GM19035 (cell line): ENCODE measurements at regions not wholly inside any gene's neighbourhood (a gene's known extent, or its start where the extent isn't known, plus 50 kb on each side); places are given as distances from the start of the nearest gene placed in this dataset.
A peak's percentile ranks its signal among the peaks of the same experiment; 100 is the strongest.

ENCODE experiments used
- ATAC-seq: cut with Tn5 transposase; IDR thresholded peaks from one replicate; pipeline ENCODE4 v1.9.1; 2021; ENCODE audit not compliant: unreplicated experiment

DNA sequence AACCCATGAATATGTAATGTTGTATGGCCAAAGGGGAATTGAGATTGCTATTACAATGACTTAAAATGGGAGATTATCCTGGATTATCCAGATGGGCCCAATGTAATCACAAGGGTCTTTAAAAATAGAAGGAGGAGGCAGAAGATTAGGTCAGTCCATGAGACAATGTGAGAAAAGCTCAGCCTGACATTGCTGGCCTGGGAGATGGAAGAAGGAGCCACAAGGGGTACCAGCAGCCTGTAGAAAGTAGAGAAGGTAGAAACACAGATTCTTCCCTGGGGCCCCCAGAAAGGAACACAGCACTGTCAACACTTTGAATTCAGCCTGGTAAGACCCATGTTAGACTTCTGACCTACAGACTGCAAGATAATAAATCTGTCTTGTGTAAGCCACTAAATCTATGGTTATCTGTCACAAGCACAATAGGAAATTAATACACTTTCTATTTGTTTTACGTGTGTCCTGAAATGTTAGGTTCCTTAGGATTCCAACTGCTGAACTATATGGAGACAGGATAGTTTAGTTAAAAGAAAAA lies 132.9 kb upstream of the SERP2 start:
- no peak for ATAC-seq

DNA sequence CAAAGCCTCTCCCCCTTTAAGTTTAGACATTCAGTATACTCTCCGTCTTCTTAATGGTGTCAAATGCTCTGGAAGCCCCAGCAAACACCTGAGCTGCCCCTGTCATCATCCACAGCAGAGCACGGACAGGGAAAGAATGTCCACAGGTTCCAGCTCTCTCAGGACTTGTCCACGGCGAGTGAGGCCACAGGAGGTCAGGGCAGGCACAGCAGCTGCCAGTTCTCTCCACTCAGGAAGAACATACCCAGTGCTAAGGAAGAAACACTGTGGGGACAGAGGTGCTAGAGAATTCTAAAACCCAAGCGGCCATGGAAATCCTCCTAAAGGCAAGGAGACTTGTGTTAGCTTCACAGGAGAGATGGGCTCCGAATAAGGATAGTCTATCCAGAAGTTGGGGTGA lies 132.0 kb upstream of the SERP2 start:
- ATAC-seq = no peak

DNA sequence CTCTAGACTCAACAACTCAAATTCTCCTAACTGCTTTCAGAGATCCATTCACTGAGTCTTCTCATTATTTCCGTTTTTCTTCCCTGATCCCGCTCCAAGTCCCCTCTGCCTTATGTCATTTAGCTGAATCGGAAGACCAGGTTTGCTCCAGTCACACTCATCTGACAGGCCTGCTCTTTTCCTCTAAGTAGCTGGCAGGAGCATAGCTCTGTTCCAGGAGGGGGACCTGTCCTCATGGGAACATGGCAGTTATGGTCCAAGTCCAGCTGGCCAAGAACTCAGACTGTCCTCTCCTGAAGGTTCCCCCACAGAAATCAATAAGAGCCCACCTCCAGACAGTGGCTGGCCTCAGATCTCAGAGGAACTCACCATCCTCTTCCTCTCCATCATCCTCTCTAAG lies 130.9 kb upstream of the SERP2 start:
- no peak for ATAC-seq

DNA sequence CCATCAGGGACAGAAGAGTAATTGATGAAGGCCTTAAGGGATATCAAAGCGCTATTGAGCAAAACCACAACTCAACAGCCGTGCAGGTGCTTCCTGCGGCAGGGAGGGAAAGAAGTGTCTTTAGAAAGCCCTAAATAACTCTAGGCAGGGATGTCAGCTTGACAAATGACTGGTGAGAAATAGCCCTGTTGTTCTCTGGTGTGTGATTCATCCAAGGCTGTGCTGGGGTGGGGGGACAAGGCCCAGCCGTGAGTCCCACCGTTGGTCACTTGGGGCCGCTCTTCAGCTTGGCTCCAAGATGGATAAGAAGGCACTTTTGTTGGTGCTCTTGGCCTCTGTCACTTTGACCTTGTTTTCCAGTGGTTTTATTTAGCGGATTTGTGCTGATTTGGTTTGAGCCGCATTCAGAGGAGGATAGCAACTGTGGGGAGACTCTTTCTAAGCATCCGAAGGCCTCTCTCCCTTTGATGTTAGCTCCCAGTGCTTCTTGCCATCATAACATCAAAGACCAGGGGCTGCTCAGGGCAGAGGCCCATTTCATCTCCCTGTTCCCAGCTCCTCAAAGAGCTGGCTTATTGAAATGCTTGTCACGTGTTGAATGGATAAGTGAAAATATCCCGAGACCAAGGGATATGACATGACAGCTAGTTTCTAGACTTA lies 130.3 kb upstream of the SERP2 start:
- no peak for ATAC-seq

DNA sequence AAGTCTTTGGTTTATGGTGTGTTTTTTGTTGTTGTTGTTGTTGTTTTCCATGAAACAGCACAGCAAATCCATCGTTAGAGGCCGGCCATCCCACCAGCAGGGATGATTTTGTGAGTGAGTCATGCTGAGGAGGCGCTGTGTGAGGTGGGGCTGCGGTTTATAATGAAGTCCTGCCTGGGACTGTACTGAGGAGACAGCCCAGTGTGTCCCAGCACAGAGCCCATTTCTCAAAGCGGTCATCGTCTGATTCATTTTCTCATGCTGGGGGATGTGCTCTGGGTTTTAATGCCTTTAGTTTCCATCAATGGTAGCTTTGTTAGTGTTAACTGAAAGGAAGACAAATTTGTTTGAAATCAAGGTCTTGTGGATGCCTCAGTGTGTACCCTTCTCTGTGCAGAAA lies 129.3 kb upstream of the SERP2 start:
- no peak for ATAC-seq

DNA sequence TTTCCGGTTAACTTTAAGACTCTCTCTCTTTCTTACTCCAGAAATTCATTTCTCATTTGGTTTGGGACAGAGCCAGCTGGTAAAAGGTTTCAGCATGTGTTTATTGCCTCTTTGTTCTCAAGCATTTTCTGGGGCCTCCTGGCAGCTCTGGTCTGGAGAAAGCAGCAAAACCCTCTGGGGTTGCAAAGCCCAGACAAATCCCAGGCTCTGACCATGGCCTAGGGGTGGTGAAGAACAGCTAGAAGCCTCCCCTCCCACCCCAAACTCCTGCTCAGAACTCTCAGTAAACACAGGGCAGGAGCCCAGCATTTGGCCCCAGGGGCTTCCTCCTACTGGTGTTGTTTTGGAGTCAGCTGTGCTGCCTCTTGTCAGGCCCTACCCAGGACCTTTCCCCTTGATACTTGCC lies 124.2 kb upstream of the SERP2 start:
- no peak for ATAC-seq

DNA sequence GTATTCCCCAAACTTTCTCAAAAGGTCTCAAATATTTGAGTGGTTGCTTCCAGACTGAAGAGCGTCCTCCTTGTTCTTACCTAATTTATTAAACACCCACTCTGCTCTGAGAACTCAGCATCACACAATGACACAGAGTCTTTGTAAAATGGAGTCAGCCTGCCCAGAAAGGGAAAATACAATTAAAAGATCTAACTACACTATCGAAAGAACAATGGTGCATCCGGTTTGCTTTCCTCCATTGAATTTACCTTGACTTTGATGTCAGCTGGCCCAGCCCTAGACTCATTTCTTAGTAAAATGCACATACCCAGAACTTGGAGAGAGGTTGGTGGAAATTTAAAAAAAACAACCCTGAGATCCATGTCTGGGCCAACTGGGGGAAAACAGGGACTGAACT lies 120.7 kb upstream of the SERP2 start:
- no peak for ATAC-seq

DNA sequence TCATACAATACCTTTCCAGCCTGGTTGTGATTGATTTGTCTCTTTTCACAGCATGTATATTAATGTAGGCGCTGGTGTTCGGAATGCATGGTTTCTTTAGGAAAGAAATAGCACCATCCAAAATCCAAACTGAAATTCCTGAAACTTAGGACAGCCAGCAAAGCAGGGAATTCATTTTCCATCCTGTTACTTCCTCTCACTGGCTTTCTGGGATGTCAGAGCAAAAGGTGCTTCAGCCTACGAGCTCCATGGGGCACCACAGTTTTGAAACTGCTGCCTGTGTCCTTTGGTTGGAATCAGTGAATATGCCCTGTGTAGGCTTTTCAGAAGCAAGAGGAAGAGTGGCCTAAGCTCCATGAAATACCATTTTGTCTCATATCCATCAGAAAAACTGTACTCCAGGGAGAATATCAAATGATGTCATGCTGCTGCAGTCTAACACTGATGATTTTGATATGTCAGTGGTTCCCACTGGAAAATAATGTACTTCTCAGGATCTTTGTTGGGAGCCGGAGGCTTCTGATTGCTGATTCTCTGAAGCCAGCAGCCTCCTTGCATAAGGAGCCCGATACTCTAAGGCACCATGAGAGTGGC lies 117.8 kb upstream of the SERP2 start:
- ATAC-seq = no peak

DNA sequence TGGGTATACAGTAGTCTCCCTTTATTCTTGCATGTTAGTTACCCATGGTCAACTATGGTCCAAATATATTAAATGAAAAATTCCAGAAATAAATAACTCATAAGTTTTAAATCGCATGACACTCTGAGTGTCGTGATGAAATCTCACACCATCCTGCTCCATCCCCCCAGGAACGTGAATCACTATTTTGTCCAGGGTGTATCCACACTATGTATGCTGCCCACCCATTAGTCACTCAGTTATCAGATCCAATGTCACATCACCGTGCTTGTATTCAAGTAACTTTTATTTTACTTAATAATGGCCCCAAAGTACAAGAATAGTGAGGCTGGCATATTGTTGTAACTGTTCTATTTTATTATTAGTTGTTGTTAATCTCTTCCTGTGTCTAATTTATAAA lies 115.8 kb upstream of the SERP2 start:
- no peak for ATAC-seq

DNA sequence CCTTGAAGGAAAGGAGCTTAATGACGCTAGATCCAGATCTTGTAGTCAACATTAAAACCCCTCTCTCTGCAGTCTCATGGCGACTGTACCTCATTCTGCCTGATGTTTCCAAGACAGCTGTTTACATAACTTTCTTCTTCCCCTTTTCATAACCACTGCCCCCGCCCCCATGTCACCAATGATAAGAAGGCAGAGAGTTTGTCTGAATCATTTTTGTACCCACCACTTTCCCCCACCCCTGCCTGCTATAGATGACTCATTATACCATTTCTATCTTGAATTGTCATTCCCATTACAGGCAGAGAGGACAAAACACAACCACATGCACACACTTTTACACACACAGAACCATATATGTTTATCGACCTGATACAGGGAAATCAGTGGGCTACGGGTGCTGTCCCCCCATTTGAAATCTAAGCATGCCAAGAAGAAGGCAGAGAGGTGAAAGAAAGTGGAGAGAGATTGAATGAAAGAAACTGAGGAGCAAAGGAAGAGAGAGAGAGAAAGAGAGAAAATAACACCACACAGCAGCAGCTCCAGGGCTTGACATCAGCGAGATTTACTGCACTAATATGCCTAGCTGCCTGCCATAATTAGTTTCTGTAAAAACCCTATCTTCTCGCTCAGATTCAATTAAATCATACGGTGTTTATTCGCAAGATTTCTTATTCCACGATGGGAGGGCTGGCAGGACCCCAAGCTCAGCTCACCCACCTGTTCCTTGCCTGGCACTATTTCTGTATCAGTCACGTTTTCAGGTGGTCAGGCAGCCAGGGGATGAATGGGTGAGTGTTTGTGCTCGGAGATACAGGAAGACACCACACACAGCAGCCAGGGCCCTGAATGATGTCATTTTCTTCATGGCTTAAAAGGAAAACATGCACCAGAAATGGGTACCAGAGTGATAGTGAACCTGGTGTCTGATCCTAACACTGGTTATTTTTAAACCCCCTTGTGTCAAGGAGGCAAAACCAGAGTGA lies 114.3 kb upstream of the SERP2 start:
- peak; percentile 79 for ATAC-seq

DNA sequence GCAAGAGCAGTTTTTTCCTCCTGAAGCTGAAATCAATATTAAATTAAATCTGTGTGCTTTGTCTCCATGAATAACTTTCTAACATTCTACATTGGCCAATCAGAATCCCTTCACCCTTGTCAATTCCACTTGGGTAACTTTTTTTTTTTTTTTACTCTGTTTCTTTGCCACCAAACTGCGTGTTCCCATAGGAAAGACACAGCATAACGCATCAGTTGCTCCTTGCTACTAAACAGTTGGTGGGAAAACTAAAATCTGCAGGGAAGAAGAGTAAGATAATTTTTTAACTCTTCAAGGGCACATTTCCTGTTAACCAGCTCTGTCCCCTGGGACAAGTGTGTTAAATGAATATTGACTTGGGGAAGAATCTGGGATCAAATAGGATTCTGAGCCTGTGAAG lies 113.3 kb upstream of the SERP2 start:
- ATAC-seq = no peak

DNA sequence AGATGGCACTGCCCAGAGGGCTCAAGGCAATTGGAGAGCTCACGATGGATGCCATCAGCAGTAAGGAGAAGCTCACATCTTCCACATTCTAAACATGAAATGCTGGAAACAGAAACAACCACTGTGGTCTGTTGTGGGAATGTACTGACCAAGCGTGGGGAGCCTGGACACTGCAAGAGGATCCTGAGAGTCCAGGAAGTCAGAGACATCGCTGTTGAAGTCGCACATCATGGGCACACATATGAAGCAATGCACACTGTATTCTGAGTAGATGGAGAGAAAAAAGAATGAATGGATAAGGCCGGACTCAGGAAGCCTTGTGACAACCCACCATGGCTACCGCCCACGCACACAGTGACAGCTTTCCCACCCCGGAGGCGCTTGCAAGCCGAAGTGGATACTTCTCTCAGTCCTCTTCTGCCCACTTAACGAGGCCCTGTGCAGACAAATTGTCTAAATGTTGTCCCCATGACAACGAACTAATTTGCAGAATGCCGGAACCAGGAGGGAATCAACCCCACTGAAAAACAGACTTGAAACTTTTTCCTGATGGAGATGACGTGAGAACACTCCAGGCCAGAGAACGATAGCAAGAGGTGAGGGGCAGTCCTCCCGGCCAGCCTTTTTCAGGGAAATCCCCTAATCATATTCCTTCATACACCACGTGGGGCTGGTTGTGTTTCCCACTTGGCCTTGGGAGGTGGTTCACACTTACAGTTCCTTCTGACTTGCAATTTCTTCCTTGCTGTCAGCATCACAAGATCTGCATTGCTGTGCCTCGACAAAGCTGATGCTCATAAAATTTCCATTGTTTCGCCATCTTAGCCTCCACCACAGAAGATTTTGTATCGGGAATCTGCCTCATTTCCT lies 109.6 kb upstream of the SERP2 start:
- ATAC-seq = no peak

DNA sequence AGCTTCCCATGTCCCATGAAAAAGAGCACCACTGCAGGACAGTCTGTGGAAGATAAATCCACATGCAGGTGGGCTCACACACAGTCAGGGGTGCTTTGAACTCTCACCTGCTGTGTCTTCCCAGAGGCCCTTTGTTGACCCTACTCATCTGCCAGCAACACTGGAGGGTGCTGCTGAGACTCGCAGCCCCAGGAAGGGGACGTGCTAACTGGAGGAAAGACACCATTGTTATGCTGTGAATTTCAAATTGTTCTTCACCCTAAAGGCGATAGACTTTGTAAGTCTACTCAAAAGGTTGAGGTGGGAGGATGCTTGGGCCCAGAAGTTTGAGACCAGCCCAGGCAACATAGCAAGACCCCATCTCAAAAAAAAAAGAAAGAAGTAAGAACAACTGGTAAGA lies 107.3 kb upstream of the SERP2 start:
- no peak for ATAC-seq

DNA sequence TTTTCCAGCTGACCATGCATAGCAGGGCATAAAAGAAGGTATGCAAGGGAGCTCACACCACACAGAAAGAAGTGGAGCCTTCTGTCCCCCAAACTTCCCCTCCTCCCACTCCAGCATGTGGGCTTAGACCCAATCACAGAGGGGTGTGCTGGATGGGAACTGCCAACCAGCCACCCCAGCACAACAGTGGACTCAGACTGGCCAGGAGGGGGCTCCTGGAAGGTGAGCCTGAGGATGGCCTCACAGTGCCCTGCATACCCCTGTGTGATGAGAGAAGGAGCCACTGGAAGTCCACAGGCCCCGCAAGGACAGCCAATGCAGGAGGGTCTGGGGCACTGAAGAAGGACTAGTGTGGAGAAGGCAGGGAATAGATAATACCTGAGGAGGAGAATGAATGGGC lies 106.9 kb upstream of the SERP2 start:
- ATAC-seq = no peak

DNA sequence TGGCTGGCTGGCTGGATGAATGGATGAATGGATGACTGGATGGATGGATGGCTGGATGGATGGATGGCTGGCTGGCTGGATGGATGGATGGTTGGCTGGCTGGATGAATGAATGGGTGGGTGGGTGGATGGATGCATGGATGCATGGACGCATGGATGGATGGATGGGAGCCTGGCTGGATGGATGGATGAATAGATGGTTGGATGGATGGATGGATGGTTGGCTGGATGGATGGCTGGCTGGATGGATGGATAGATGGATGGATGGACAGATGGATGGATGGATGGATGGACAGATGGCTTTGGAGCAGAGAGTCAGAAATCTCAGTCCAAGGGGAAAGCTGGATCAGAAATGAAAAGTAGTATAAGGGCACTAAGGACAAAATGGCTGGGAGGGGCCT lies 106.4 kb upstream of the SERP2 start:
- ATAC-seq = no peak

DNA sequence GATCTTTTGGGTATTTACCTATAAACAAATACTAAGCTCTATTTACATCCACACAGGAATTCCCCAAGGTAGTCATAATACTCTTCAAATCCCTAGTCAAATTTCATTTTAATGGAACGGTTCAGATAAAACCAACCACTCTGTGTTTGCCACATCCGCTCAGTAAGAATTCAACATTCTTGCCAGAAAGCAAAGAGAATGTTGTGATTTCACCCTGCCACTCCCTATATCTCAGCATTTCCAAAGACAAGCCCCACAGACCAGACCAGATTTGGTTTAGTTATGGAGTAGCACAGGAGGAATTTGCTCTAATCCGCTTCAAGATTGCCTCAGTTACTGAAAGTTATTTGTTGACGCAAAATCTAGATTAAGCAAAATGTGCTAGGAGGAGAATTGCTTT lies 105.6 kb upstream of the SERP2 start:
- no peak for ATAC-seq

DNA sequence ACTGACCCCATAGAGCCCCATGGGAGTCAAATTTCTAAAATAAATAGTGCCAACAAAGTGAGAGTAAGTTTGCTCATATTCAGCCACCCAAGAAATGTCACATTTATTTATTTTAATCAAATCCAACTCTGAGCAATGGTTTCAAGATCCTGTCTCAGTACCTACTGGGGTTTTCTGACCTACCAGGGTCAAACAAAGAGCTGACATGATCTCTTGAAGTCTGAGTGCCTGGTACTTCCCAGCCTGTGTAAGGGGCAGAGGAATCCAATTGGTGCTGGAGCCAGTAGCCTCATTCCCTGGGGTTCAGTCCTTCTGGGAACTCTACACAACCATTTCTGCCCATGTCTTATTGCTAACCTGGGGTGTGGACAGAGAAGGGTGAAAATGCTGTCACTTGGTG lies 104.6 kb upstream of the SERP2 start:
- ATAC-seq = no peak

DNA sequence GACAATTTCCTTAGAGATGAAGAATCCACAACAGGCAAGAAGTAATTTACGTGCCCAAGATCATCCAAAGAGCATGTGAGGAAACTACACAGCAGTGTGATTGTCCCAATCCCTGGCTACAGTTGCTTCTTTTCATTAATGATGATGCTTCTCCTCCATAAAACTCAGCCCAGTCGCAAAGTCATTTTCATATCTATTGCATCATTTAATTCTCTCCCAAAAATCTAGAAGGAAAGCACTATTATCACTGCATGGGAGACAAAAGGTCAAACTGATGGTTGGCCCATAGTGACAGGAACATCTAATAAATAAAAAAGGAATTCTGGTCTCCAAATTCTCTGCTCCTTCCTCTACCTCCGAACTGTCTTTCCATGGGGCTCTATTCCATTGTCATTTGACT lies 103.5 kb upstream of the SERP2 start:
- ATAC-seq = no peak

DNA sequence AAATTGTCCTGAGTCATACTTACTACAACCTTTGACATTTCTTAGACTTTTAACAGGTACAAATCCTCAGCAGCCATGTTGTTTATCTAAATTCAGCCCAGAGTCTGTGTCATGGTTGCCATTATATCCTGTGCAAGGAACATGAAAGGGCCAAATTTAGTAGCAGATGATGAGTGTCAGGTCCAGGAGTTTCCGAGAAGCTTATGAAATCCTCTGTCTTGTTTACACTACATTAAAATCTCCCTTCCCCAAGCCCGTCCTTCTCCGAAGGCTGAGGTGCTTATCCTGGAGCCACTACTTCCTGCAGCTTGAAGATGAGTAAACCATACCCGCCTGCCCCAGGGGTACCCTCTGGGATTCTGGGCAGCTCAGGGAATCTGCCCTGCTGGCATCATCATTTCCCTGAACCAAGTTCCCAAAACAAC lies 102.6 kb upstream of the SERP2 start:
- ATAC-seq = no peak

DNA sequence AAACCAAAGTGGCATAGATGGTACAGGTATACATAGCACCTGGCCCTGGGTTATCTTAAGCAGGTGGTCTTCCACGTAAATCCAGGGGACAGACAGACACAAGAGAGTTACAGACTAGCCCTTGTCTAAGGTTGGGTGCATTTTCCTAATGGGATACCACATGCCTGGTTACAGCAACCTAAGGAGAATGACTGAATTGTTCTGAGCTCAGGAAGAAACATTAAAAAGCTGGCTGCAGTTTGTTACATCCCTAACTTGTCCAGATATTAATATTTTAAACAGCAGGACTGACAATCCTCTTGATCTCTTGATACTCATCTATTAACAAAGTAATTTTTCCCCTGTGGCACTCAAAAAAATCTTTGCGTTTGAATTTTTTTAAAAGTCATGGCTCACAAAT lies 102.2 kb upstream of the SERP2 start:
- no peak for ATAC-seq

DNA sequence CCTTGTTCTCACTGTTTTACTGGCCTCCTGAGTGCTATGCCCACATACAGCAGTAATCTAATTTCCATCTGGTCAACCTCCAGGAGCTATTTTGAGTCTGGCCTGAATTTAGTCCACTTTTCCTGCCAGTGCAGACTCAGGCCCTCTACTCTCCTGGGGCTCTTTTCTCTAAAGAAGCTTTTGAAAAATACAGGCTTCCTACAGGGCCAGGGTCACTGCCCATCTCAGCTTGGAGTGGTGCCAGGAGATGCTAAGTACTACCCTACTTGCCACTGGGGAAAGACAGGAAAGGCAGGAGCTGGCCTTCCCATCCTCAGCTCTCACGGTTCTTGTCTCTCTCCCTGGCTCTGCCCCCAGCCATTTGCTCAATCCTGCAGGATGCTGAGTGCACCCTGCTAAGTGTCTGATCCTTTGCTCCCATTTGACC lies 101.7 kb upstream of the SERP2 start:
- no peak for ATAC-seq
